Left lung (tissue), 4 donors: ENCODE measurements at regions not wholly inside any gene's neighbourhood (a gene's known extent, or its start where the extent isn't known, plus 50 kb on each side); places are given as distances from the start of the nearest gene placed in this dataset.
A peak's percentile ranks its signal among the peaks of the same experiment; 100 is the strongest.

Source experiments
- ATAC-seq: fragments of 200-7000 bp; cut with Tn5 transposase; one replicate; pipeline ENCODE4 v1.9.1; 2020; ENCODE audit warnings: moderate library complexity
- DNase-seq, 4 donors: peaks; one replicate each; pipeline ENCODE4 v3.0.0-alpha.2; 2013 to 2020
- H3K27ac ChIP-seq, 2 donors: fragments of 200-600 bp; sonication (generic) in 1 of 2; one replicate each; pipeline versions ENCODE4 v1.5.0 to v1.8.0; 2020 to 2021
- H3K27me3 ChIP-seq, 2 donors: fragments of 200-600 bp; sonication (generic) in 1 of 2; one replicate each; pipeline versions ENCODE4 v1.5.0 to v1.8.0; 2020 to 2021
- H3K36me3 ChIP-seq, 2 donors: fragments of 200-600 bp; sonication (generic) in 1 of 2; one replicate each; pipeline versions ENCODE4 v1.5.0 to v1.8.0; 2020 to 2021
- H3K4me1 ChIP-seq, 2 donors: fragments of 200-600 bp; one replicate each; pipeline ENCODE4 v1.8.0; 2021
- H3K4me3 ChIP-seq, 2 donors: fragments of 200-600 bp; sonication (generic) in 1 of 2; one replicate each; pipeline versions ENCODE4 v1.5.0 to v1.8.0; 2020 to 2021; ENCODE audit warnings: mild to moderate bottlenecking in 1 of 2
- H3K9me3 ChIP-seq, 2 donors: fragments of 200-600 bp; sonication (generic) in 1 of 2; one replicate each; pipeline versions ENCODE4 v1.5.0 to v1.8.0; 2020 to 2021
- intact Hi-C, 2 donors: fragments of 100-400 bp; cut with DNase I; formaldehyde crosslinking; loops; one replicate each; pipeline versions ENCODE4 v1.11.2 to v1.14.2; 2022
- TF ChIP-seq, protein P1 (sequence below), 2 donors: fragments of 200-600 bp; sonication (generic) in 1 of 2; IDR thresholded peaks; one replicate each; pipeline versions ENCODE4 v1.5.0 to v1.8.0; 2021; ENCODE audit warnings: antibody characterized with exemption in 2 of 2
- donor health status: DM: no; HTN: yes; CAD: no.
- donor health status: DM: no; HTN: no; CAD: no.

GRCh38 chr9:88777498-88778312 is 213.6 kb upstream of the S1PR3 start:
- DNase-seq (peak in 1 of 4 donors; percentile 59), ATAC-seq (no peak)
- no peak overlapping the region for H3K4me3 ChIP-seq
- H3K4me1 ChIP-seq: peaks cover 7 to 23% of the 10 kb centered on the region in 2 donors
- no peak overlapping the region for H3K27ac ChIP-seq
- H3K27me3 ChIP-seq: no peaks in the 10 kb centered on the region
- H3K36me3 ChIP-seq: no peaks in the 10 kb centered on the region
- H3K9me3 ChIP-seq: no peaks in the 10 kb centered on the region
- TF ChIP-seq, protein P1, sequence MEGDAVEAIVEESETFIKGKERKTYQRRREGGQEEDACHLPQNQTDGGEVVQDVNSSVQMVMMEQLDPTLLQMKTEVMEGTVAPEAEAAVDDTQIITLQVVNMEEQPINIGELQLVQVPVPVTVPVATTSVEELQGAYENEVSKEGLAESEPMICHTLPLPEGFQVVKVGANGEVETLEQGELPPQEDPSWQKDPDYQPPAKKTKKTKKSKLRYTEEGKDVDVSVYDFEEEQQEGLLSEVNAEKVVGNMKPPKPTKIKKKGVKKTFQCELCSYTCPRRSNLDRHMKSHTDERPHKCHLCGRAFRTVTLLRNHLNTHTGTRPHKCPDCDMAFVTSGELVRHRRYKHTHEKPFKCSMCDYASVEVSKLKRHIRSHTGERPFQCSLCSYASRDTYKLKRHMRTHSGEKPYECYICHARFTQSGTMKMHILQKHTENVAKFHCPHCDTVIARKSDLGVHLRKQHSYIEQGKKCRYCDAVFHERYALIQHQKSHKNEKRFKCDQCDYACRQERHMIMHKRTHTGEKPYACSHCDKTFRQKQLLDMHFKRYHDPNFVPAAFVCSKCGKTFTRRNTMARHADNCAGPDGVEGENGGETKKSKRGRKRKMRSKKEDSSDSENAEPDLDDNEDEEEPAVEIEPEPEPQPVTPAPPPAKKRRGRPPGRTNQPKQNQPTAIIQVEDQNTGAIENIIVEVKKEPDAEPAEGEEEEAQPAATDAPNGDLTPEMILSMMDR (IDR thresholded peaks at IDR 0.05): no peak
- intact Hi-C loops: no loop called here

- Histone ChIP-seq H3K4me3 (no peak overlapping the region), H3K4me1 (peaks cover 0 to 20% of the 10 kb centered on the region in 2 donors), H3K27ac (no peak overlapping the region), H3K9me3 (no peaks in the 10 kb centered on the region), H3K36me3 (no peaks in the 10 kb centered on the region), H3K27me3 (no peaks in the 10 kb centered on the region)
- DNase-seq: peak in 2 of 4 donors; percentile 83 to 92
- intact Hi-C loops: no loop called here
- ATAC-seq: peak; percentile 64
- TF ChIP-seq, protein P1 (IDR thresholded peaks at IDR 0.05): no peak
These were observed 209.5 kb upstream of the S1PR3 start for GRCh38 chr9:88781628-88782391.

GRCh38 chr9:88782931-88783710 is 208.1 kb upstream of the S1PR3 start:
- TF ChIP-seq, protein P1 (IDR thresholded peaks at IDR 0.05): no peak
- H3K4me1 ChIP-seq: peaks cover 0 to 9% of the 10 kb centered on the region in 2 donors
- ATAC-seq (no peak), DNase-seq (no peak)
- H3K9me3 ChIP-seq: no peaks in the 10 kb centered on the region
- intact Hi-C loops: no loop called here
- H3K27me3 ChIP-seq: no peaks in the 10 kb centered on the region
- no peak overlapping the region for H3K27ac ChIP-seq
- no peaks in the 10 kb centered on the region for H3K36me3 ChIP-seq
- no peak overlapping the region for H3K4me3 ChIP-seq

DNA sequence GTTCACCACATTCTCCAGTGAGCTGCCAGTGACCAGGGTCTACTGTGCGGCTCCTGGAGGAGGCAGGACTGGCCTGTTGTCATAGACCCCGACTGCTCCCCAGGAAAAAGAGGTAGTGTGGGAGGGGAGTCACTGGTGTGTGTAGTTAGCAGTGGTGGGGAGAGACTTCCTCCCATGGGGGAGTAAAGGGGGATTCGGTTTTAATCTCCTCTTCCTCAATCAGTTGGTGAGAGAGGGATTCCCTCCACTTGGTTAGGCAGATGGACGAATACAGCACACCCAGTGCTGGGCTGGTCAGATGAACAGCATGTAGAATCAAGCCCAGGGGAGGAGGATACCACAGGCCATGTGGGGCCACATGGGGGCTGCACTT is 207.6 kb upstream of the S1PR3 start:
- Histone ChIP-seq H3K27me3 (no peaks in the 10 kb centered on the region), H3K4me1 (peaks cover 0 to 9% of the 10 kb centered on the region in 2 donors), H3K4me3 (no peak overlapping the region), H3K27ac (no peak overlapping the region), H3K9me3 (no peaks in the 10 kb centered on the region), H3K36me3 (no peaks in the 10 kb centered on the region)
- intact Hi-C loops: no loop called here
- no peak for DNase-seq
- no peak for ATAC-seq
- TF ChIP-seq, protein P1 (IDR thresholded peaks at IDR 0.05): no peak
